HepG2 (cell line): ENCODE measurements at regions not wholly inside any gene's neighbourhood (a gene's known extent, or its start where the extent isn't known, plus 50 kb on each side); places are given as distances from the start of the nearest gene placed in this dataset.

Source experiments
- HCFC1 ChIP-seq: fragments of 150-350 bp; IDR thresholded peaks from 2 replicates; pipeline ENCODE4 v1.6.1; 2014; ENCODE audit warnings: low read depth, low read length
- JUND ChIP-seq: sonication (generic); formaldehyde crosslinking; IDR thresholded peaks from 2 replicates; pipeline ENCODE4 v1.8.0; 2022; ENCODE audit warnings: mild to moderate bottlenecking, missing genetic modification reagents
- KDM1A ChIP-seq: IDR thresholded peaks from 2 replicates; pipeline ENCODE4 v1.6.1; 2016; ENCODE audit warnings: missing compliant biosample characterization
- MXI1 ChIP-seq: IDR thresholded peaks from 3 replicates; pipeline ENCODE4 v1.6.1; 2012; ENCODE audit warnings: low read depth, low read length, inconsistent platforms, borderline replicate concordance
- POLR2A ChIP-seq, 2 experiments: IDR thresholded peaks; 2 replicates each; pipeline ENCODE4 v1.6.1; 2011; ENCODE audit warnings: low read depth in 2 of 2, low read length in 2 of 2, mild to moderate bottlenecking in 1 of 2, moderate library complexity in 1 of 2; ENCODE audit not compliant: insufficient read depth in 1 of 2
- SP2 ChIP-seq: sonication (generic); formaldehyde crosslinking; IDR thresholded peaks from 2 replicates; pipeline ENCODE4 v1.5.1; 2020; ENCODE audit warnings: mild to moderate bottlenecking, missing genetic modification reagents
- TOE1 ChIP-seq: sonication (generic); formaldehyde crosslinking; IDR thresholded peaks from 2 replicates; pipeline ENCODE4 v1.4.0; 2020; ENCODE audit warnings: mild to moderate bottlenecking, missing genetic modification reagents
- ZNF256 ChIP-seq: sonication (generic); formaldehyde crosslinking; conservative IDR thresholded peaks from 2 replicates; pipeline ENCODE4 v1.4.0; 2020; ENCODE audit warnings: missing genetic modification reagents
- ZNF354B ChIP-seq: sonication (generic); formaldehyde crosslinking; IDR thresholded peaks from 2 replicates; pipeline ENCODE4 v1.8.0; 2022; ENCODE audit warnings: mild to moderate bottlenecking, missing genetic modification reagents
- ZNF883 ChIP-seq: sonication (generic); formaldehyde crosslinking; IDR thresholded peaks from 2 replicates; pipeline ENCODE4 v1.5.1; 2020; ENCODE audit warnings: mild to moderate bottlenecking, missing genetic modification reagents; ENCODE audit errors: not compliant biosample characterization
- TF ChIP-seq, protein P1 (sequence below): sonication (generic); formaldehyde crosslinking; IDR thresholded peaks from 2 replicates; pipeline ENCODE4 v1.8.0; 2022; ENCODE audit warnings: mild to moderate bottlenecking, missing genetic modification reagents, moderate library complexity
- TF ChIP-seq, protein P2 (sequence below): sonication (generic); formaldehyde crosslinking; IDR thresholded peaks from 2 replicates; pipeline ENCODE4 v1.4.0; 2020; ENCODE audit warnings: missing genetic modification reagents
- TF ChIP-seq, protein P3 (sequence below): sonication (generic); formaldehyde crosslinking; IDR thresholded peaks from 2 replicates; pipeline ENCODE4 v1.5.0; 2020; ENCODE audit warnings: mild to moderate bottlenecking, missing genetic modification reagents, moderate library complexity
- TF ChIP-seq, protein P4 (sequence below): sonication (generic); formaldehyde crosslinking; IDR thresholded peaks from 2 replicates; pipeline ENCODE4 v1.5.0; 2020; ENCODE audit warnings: missing genetic modification reagents

DNA sequence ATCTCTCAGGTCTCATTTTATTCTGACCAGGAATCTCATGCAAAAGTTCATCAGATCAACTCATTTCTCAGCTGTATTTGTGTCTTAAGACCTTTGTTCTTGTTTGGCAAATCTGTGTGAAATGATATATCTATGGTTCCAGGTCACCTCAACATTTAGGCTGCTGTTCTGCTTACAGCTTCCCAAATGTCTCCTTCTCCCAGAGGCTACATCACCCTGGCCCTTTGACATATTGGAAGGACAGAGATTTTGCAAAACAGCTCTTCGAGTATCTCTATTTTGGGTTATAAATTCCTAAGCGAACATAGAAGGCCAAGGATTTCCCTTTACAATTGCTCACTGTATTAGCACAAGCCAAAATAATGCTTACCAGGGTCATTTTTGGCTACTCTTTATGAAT lies 57.5 kb upstream of the GIMD1 start:
- TF ChIP-seq KDM1A = no peak
- TF ChIP-seq, protein P1, sequence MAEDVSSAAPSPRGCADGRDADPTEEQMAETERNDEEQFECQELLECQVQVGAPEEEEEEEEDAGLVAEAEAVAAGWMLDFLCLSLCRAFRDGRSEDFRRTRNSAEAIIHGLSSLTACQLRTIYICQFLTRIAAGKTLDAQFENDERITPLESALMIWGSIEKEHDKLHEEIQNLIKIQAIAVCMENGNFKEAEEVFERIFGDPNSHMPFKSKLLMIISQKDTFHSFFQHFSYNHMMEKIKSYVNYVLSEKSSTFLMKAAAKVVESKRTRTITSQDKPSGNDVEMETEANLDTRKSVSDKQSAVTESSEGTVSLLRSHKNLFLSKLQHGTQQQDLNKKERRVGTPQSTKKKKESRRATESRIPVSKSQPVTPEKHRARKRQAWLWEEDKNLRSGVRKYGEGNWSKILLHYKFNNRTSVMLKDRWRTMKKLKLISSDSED (CRISPR knock-in tag) = no peak
- no peak for TF ChIP-seq JUND
- no peak for TF ChIP-seq HCFC1
- TF ChIP-seq, protein P2, sequence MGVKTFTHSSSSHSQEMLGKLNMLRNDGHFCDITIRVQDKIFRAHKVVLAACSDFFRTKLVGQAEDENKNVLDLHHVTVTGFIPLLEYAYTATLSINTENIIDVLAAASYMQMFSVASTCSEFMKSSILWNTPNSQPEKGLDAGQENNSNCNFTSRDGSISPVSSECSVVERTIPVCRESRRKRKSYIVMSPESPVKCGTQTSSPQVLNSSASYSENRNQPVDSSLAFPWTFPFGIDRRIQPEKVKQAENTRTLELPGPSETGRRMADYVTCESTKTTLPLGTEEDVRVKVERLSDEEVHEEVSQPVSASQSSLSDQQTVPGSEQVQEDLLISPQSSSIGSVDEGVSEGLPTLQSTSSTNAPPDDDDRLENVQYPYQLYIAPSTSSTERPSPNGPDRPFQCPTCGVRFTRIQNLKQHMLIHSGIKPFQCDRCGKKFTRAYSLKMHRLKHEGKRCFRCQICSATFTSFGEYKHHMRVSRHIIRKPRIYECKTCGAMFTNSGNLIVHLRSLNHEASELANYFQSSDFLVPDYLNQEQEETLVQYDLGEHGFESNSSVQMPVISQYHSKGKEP (CRISPR knock-in tag) = no peak
- no peak for TF ChIP-seq SP2
- TF ChIP-seq MXI1 = no peak
- no peak for TF ChIP-seq ZNF883 (CRISPR knock-in tag)
- no peak for TF ChIP-seq POLR2A (IDR thresholded peaks at IDR 0.05; ENCODE audit: insufficient read depth in 1 of 2, low read depth in 2 of 2, low read length in 2 of 2)
- TF ChIP-seq ZNF354B = no peak
- TF ChIP-seq, protein P3, sequence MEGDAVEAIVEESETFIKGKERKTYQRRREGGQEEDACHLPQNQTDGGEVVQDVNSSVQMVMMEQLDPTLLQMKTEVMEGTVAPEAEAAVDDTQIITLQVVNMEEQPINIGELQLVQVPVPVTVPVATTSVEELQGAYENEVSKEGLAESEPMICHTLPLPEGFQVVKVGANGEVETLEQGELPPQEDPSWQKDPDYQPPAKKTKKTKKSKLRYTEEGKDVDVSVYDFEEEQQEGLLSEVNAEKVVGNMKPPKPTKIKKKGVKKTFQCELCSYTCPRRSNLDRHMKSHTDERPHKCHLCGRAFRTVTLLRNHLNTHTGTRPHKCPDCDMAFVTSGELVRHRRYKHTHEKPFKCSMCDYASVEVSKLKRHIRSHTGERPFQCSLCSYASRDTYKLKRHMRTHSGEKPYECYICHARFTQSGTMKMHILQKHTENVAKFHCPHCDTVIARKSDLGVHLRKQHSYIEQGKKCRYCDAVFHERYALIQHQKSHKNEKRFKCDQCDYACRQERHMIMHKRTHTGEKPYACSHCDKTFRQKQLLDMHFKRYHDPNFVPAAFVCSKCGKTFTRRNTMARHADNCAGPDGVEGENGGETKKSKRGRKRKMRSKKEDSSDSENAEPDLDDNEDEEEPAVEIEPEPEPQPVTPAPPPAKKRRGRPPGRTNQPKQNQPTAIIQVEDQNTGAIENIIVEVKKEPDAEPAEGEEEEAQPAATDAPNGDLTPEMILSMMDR = no peak
- TF ChIP-seq, protein P4, sequence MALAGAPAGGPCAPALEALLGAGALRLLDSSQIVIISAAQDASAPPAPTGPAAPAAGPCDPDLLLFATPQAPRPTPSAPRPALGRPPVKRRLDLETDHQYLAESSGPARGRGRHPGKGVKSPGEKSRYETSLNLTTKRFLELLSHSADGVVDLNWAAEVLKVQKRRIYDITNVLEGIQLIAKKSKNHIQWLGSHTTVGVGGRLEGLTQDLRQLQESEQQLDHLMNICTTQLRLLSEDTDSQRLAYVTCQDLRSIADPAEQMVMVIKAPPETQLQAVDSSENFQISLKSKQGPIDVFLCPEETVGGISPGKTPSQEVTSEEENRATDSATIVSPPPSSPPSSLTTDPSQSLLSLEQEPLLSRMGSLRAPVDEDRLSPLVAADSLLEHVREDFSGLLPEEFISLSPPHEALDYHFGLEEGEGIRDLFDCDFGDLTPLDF (CRISPR knock-in tag) = no peak
- TF ChIP-seq TOE1 (CRISPR knock-in tag) = no peak
- no peak for TF ChIP-seq ZNF256 (CRISPR knock-in tag)
